Central memory CD8-positive, alpha-beta T cell (primary cell): ENCODE measurements at regions not wholly inside any gene's neighbourhood (a gene's known extent, or its start where the extent isn't known, plus 50 kb on each side); places are given as distances from the start of the nearest gene placed in this dataset.

Experiments
- ATAC-seq: fragments of 150-1000 bp; cut with Tn5 transposase; replicated peaks from 2 replicates; pipeline ENCODE4 v1.10.0; 2022; ENCODE audit warnings: mild to moderate bottlenecking, moderate FRiP score, moderate number of reproducible peaks; ENCODE audit not compliant: poor library complexity, severe bottlenecking; ENCODE audit errors: extremely low read depth
- DNase-seq, 2 donors: peaks; one replicate each; pipeline ENCODE4 v3.0.0; 2021; ENCODE audit warnings: low spot score in 2 of 2
- H3K27ac Mint-ChIP-seq: one replicate; pipeline ENCODE4 v1.8.0; 2022; ENCODE audit warnings: low read depth, mild to moderate bottlenecking, moderate library complexity, mixed read lengths
- H3K27me3 Mint-ChIP-seq: one replicate; pipeline ENCODE4 v1.8.0; 2022; ENCODE audit warnings: mixed read lengths
- H3K36me3 Mint-ChIP-seq: one replicate; pipeline ENCODE4 v1.8.0; 2022; ENCODE audit warnings: mild to moderate bottlenecking, moderate library complexity, mixed read lengths; ENCODE audit not compliant: insufficient read depth
- H3K4me1 Mint-ChIP-seq: one replicate; pipeline ENCODE4 v1.8.0; 2022; ENCODE audit warnings: mixed read lengths
- H3K4me3 Mint-ChIP-seq: one replicate; pipeline ENCODE4 v1.8.0; 2022; ENCODE audit warnings: mild to moderate bottlenecking, moderate library complexity, mixed read lengths
- H3K9me3 Mint-ChIP-seq: one replicate; pipeline ENCODE4 v1.8.0; 2022; ENCODE audit warnings: mixed read lengths

- no peak overlapping the region for H3K27ac Mint-ChIP-seq
- peaks cover 2% of the 10 kb centered on the region for H3K36me3 Mint-ChIP-seq
- no peaks in the 10 kb centered on the region for H3K9me3 Mint-ChIP-seq
- no peak overlapping the region for H3K4me3 Mint-ChIP-seq
- H3K27me3 Mint-ChIP-seq, result no peaks in the 10 kb centered on the region
- ATAC-seq (no peak), DNase-seq (no peak)
- H3K4me1 Mint-ChIP-seq, result no peaks in the 10 kb centered on the region
Observed at GRCh38 chr21:35127026-35127425, 77.9 kb upstream of the RUNX1 start.

GRCh38 chr21:35120631-35121180 lies 71.6 kb upstream of the RUNX1 start:
- no peaks in the 10 kb centered on the region for H3K36me3 Mint-ChIP-seq
- no peak overlapping the region for H3K27ac Mint-ChIP-seq
- ATAC-seq (no peak), DNase-seq (no peak)
- no peaks in the 10 kb centered on the region for H3K4me1 Mint-ChIP-seq
- H3K9me3 Mint-ChIP-seq, result no peaks in the 10 kb centered on the region
- peaks cover 14% of the 10 kb centered on the region for H3K27me3 Mint-ChIP-seq
- no peak overlapping the region for H3K4me3 Mint-ChIP-seq

- no peak overlapping the region for H3K4me3 Mint-ChIP-seq
- H3K4me1 Mint-ChIP-seq, result no peaks in the 10 kb centered on the region
- no peaks in the 10 kb centered on the region for H3K9me3 Mint-ChIP-seq
- DNase-seq (no peak), ATAC-seq (no peak)
- H3K27me3 Mint-ChIP-seq, result peaks cover 14% of the 10 kb centered on the region
- no peak overlapping the region for H3K27ac Mint-ChIP-seq
- H3K36me3 Mint-ChIP-seq, result no peaks in the 10 kb centered on the region
Observed at GRCh38 chr21:35119501-35120047, 70.5 kb upstream of the RUNX1 start.

GRCh38 chr21:35116777-35117176 lies 67.7 kb upstream of the RUNX1 start:
- H3K4me3 Mint-ChIP-seq, result no peak overlapping the region
- H3K27ac Mint-ChIP-seq, result no peak overlapping the region

GRCh38 chr21:35113064-35113463 lies 64.0 kb upstream of the RUNX1 start:
- DNase-seq, result no peak
- H3K4me3 Mint-ChIP-seq, result no peak overlapping the region
- H3K27ac Mint-ChIP-seq, result no peak overlapping the region
- no peaks in the 10 kb centered on the region for H3K9me3 Mint-ChIP-seq
- no peaks in the 10 kb centered on the region for H3K4me1 Mint-ChIP-seq
- H3K27me3 Mint-ChIP-seq, result peaks cover 14% of the 10 kb centered on the region
- H3K36me3 Mint-ChIP-seq, result no peaks in the 10 kb centered on the region
- ATAC-seq, result no peak

More at GRCh38 chr21:35116777-35117176, 67.7 kb upstream of the RUNX1 start:
- H3K27me3 Mint-ChIP-seq, result peaks cover 14% of the 10 kb centered on the region
- H3K9me3 Mint-ChIP-seq, result no peaks in the 10 kb centered on the region
- H3K36me3 Mint-ChIP-seq, result no peaks in the 10 kb centered on the region
- DNase-seq, result no peak
- ATAC-seq, result no peak
- H3K4me1 Mint-ChIP-seq, result no peaks in the 10 kb centered on the region

DNA sequence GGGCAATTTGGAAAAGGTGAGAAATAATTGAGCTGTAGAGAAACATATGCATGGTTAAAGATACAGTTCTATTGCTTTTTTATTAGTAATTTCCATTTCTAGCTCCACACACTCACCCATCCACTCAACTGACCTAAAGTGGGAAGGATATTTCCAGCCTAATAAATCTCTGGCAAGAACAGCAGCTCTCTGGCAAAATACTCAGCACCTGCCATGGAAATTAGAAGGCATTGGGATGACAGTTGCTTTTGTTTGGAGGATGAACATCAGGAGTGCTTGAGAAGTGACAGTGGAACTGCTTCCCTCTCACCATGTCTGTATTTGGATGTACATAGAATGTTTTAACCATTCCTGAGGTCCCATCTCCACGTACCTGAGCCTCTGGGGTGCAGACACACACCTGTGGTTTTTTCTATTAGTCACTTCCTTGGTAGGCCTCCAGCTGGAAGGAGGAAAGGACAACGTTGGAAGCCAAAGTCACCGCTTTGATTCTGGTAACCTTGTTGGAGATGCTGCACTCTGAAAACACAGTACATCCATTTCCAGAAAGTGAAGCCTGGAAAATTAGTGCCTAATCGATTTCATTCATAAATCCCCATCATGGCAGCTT lies 62.3 kb upstream of the RUNX1 start:
- H3K9me3 Mint-ChIP-seq, result no peaks in the 10 kb centered on the region
- H3K4me3 Mint-ChIP-seq, result no peak overlapping the region
- H3K4me1 Mint-ChIP-seq, result no peaks in the 10 kb centered on the region
- H3K27ac Mint-ChIP-seq, result no peak overlapping the region
- no peak for DNase-seq
- peaks cover under 1% of the 10 kb centered on the region for H3K27me3 Mint-ChIP-seq
- ATAC-seq, result no peak
- no peaks in the 10 kb centered on the region for H3K36me3 Mint-ChIP-seq

- no peak for DNase-seq
- Mint-ChIP-seq H3K9me3 (no peaks in the 10 kb centered on the region), H3K4me1 (no peaks in the 10 kb centered on the region), H3K4me3 (no peak overlapping the region), H3K36me3 (no peaks in the 10 kb centered on the region), H3K27ac (no peak overlapping the region), H3K27me3 (no peaks in the 10 kb centered on the region)
- ATAC-seq, result no peak
Observed at GRCh38 chr21:35108887-35109286, 59.8 kb upstream of the RUNX1 start.

GRCh38 chr21:35107520-35107919 lies 58.4 kb upstream of the RUNX1 start:
- no peak for ATAC-seq
- Mint-ChIP-seq H3K9me3 (no peaks in the 10 kb centered on the region), H3K36me3 (no peaks in the 10 kb centered on the region), H3K27me3 (no peaks in the 10 kb centered on the region), H3K4me1 (no peaks in the 10 kb centered on the region), H3K4me3 (no peak overlapping the region), H3K27ac (no peak overlapping the region)
- DNase-seq, result no peak

DNA sequence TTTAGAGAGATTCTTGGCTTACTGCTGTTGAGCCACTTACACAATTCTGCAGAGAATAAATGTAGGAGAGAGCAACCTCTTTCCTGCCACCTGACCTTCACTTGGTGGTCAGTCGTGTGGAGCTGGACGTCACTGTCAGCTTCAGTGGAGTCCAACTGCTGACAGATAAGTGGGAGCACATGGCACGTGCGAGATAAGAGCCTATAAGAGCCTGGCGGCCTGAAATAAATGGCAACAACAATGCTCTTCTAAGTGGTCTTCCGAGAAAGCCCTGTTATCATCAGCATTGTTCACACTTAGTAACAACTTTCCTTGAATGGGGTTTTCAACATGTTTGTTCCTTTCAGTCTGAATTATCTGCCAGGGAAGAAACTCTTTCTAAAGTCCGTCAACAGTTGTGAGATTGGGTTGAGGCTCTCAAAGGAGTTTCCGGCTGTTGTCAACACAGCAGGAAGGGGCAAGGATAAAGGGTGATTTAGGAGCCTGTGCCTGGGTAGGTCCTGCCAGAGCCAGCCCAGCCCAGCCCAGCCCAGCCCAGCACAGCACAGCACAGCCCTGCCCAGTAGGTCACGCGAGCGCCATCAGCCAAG lies 57.2 kb upstream of the RUNX1 start:
- no peak for DNase-seq
- H3K27ac Mint-ChIP-seq, result no peak overlapping the region
- H3K36me3 Mint-ChIP-seq, result no peaks in the 10 kb centered on the region

GRCh38 chr21:35102488-35103371 lies 53.6 kb upstream of the RUNX1 start:
- no peak overlapping the region for H3K27ac Mint-ChIP-seq
- H3K4me1 Mint-ChIP-seq, result no peaks in the 10 kb centered on the region
- no peaks in the 10 kb centered on the region for H3K36me3 Mint-ChIP-seq
- ATAC-seq (peak; percentile 73), DNase-seq (no peak)
- no peaks in the 10 kb centered on the region for H3K9me3 Mint-ChIP-seq
- no peaks in the 10 kb centered on the region for H3K27me3 Mint-ChIP-seq
- no peak overlapping the region for H3K4me3 Mint-ChIP-seq

More for the DNA sequence above, 57.2 kb upstream of the RUNX1 start:
- Mint-ChIP-seq H3K27me3 (no peaks in the 10 kb centered on the region), H3K4me1 (no peaks in the 10 kb centered on the region), H3K4me3 (no peak overlapping the region), H3K9me3 (no peaks in the 10 kb centered on the region)
- ATAC-seq, result no peak

- ATAC-seq (no peak), DNase-seq (no peak)
- H3K27ac Mint-ChIP-seq, result no peak overlapping the region
- no peak overlapping the region for H3K4me3 Mint-ChIP-seq
- no peaks in the 10 kb centered on the region for H3K36me3 Mint-ChIP-seq
- no peaks in the 10 kb centered on the region for H3K4me1 Mint-ChIP-seq
- no peaks in the 10 kb centered on the region for H3K27me3 Mint-ChIP-seq
- no peaks in the 10 kb centered on the region for H3K9me3 Mint-ChIP-seq
Observed at GRCh38 chr21:35100349-35100811, 51.3 kb upstream of the RUNX1 start.

GRCh38 chr21:35099310-35099709 lies 50.2 kb upstream of the RUNX1 start:
- H3K4me3 Mint-ChIP-seq, result no peak overlapping the region
- no peak for ATAC-seq
- no peaks in the 10 kb centered on the region for H3K27me3 Mint-ChIP-seq
- no peak for DNase-seq
- no peaks in the 10 kb centered on the region for H3K4me1 Mint-ChIP-seq
- no peaks in the 10 kb centered on the region for H3K9me3 Mint-ChIP-seq
- H3K36me3 Mint-ChIP-seq, result no peaks in the 10 kb centered on the region
- no peak overlapping the region for H3K27ac Mint-ChIP-seq
